ENCODE measurements at regions not wholly inside any gene's neighbourhood (a gene's known extent, or its start where the extent isn't known, plus 50 kb on each side); places are given as distances from the start of the nearest gene placed in this dataset.
A peak's percentile ranks its signal among the peaks of the same experiment; 100 is the strongest.

DNA sequence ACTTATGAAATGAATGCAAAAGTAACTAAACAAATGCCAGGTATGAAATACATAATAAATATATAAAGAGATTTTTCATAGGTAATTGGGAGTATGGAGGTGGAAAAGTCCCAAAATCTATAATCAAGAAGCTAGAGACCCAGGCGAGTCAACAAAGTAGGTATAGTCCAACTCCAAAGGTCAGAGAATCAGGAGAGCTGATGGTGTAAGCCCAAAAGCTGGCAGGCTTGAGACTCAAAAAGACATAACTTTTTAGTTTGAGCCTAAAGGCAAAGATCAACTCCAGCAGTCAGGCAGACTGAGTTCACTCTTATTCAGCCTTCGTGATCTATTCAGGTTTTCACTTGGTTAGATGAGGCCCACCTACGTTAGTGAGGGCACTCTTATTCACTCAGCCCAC is 157.4 kb upstream of the TMCO5A start:
- FAIRE-seq (no peak), DNase-seq (ENCODE audit: low spot score) (no peak)

DNA sequence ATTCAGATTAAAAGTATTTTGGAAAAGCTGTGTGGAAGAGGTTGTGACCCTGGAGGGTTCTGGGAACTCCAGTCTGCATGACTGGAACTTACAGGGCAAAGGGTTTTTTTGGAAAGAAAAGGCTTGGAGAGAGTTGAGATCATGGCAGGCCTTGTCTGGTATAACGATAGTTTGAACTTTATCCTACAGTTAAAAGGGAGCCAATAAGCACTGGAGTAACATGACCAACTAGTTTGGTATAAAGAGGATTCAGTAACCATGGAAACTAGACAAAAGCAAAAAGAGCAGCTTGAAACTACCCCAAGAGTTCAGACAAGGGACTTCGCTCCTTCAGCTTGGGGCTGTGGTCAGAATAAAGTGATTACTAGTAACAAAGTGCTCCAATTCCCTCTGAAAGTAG is 151.2 kb upstream of the TMCO5A start:
- DNase-seq (ENCODE audit: low spot score) (no peak), FAIRE-seq (no peak)

- FAIRE-seq (no peak), DNase-seq (ENCODE audit: low spot score) (no peak)
These were observed 146.1 kb upstream of the TMCO5A start for GRCh38 chr15:37788330-37788729.

GRCh38 chr15:37788767-37789396 is 145.6 kb upstream of the TMCO5A start:
- DNase-seq (ENCODE audit: low spot score) (no peak), FAIRE-seq (no peak)

- FAIRE-seq: no peak
- no peak for DNase-seq (ENCODE audit: low spot score)
These were observed 145.0 kb upstream of the TMCO5A start for GRCh38 chr15:37789397-37789786.

DNA sequence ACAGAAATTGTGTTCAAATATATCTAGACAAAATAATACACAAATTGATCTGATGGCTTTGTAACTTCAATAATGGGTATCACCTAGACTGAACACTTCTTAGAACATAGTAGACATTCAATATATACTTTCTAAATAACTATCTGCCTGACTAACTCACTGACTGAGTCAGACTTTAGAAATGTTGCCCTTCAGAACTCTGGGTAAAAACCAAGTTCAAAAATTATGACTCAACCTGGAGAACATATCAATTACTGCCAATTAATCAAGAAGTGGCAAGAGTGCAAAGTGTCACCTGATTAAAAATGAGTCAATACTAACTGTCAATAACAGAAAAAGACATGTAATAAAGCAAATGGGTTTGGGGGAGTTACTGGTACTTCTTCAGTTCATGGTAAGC is 144.6 kb upstream of the TMCO5A start:
- FAIRE-seq: no peak

GRCh38 chr15:37791693-37792092 is 142.7 kb upstream of the TMCO5A start:
- FAIRE-seq: no peak
- no peak for DNase-seq (ENCODE audit: low spot score)

More for the DNA sequence above, 144.6 kb upstream of the TMCO5A start:
- DNase-seq (ENCODE audit: low spot score): no peak

DNA sequence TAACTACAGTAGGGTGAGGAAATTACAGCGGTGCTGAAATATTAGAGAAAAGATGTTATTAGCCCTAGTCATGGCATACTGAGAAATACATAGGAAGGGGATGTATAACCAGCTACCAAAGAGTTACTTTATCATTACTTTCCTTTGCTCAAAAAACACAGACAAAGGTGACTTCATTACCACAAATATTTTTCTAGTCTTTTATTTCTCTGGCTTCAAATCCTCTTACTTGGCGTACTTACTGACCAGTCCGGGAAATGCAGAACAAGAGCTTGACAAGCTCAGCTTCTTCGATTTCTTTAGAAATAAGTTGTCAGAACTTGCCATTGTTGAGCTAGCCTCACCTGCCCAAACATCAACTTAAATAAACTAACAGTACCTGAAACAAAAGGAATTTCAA is 142.1 kb upstream of the TMCO5A start:
- no peak for DNase-seq (ENCODE audit: low spot score)
- no peak for FAIRE-seq

DNA sequence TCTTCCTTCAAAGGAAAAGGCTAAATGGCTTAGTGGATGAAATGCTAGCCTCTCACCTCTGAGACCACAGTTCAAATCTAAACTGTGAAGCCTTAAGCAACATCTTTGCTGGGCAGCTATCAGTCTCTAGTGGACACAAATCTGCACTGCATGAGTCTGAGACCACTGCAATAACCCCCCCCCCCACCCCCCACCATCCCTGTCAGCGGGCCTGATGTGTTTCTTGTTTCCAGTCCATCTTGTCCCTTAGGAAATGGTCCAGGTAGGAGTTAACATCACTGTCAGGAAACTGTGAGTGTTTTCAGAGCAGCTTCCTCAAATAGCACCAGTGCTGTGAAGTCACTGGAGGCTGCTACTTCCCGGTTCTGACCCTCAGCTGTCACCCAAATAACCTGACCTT is 140.6 kb upstream of the TMCO5A start:
- DNase-seq (ENCODE audit: low spot score) (no peak), FAIRE-seq (no peak)

DNA sequence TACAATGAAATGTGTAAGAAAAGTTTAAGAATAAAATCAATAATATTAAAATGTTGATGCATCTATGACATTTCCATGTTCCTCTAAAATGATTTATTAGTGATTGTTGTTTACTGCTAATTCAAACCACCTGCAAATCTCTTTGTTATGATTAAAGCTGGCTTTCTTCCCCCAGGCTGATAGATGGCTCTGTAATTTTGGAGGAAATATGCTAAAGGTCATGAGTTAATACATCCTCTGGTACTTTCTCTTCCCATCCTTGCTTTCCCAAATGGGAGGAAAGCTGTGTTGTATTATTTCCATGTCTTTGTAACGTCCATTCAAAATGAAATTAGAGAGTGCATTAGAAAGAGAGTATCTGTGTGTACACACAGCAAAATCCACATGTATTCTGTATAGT is 139.5 kb upstream of the TMCO5A start:
- FAIRE-seq (no peak), DNase-seq (ENCODE audit: low spot score) (no peak)

DNA sequence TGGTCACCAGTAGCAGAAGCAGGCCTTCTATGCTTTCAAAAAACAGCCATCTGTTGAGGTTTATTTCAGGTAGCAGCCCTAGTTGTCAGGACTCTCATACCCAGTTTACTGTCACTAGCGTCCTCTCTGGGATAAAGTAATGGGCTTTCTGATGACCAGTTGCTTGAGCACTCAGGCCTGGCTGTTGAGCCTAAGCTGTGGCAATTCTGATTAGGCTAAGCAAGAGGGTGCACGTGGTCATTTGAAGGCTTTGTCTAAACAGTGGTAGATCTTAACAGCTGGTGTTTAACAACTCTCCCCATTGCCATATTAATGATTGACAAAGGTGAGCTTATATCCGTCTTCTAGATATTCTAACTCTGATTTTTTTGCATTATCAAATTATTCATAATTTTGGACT is 132.9 kb upstream of the TMCO5A start:
- DNase-seq (ENCODE audit: low spot score): no peak
- no peak for FAIRE-seq

GRCh38 chr15:37806808-37807207 is 127.6 kb upstream of the TMCO5A start:
- FAIRE-seq (no peak), DNase-seq (ENCODE audit: low spot score) (no peak)

DNA sequence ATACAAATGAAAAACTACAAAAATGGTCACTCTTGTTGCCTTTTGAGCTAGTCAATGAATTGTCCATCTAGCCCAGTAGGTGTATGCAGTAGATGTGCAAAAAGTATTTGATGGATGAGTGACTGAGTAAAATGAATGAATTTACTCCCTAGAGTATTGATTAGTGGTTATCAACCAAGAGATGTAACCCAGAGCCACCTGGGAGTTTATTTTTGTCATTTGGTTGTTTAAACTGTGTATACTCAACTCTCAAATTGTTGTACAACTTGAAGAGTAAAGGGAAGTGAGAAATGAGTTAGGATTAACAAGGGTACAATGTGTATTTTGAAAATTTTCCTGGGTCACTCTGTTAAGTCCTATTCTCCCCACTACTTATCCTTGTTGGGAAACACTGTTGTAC is 124.1 kb upstream of the TMCO5A start:
- FAIRE-seq (no peak), DNase-seq (ENCODE audit: low spot score) (no peak)

DNA sequence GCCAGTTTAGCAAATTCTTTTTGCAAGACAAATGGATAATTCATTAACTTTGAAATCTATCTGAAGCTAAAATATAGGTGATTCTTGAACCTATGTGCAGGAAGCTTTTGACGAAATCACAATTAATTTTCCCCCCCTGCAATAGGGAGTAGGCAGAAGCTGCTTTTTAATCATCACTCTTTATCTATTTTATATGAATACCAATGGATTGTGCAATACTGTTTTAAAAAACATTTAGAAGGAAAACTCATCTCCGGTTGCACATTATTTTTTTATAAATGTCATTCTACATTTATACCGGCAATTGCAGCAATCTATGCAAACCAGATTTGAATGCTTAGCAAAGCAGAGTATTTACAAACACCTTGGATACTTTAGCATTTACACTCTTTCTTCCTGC is 121.1 kb upstream of the TMCO5A start:
- FAIRE-seq: no peak
- no peak for DNase-seq (ENCODE audit: low spot score)

DNA sequence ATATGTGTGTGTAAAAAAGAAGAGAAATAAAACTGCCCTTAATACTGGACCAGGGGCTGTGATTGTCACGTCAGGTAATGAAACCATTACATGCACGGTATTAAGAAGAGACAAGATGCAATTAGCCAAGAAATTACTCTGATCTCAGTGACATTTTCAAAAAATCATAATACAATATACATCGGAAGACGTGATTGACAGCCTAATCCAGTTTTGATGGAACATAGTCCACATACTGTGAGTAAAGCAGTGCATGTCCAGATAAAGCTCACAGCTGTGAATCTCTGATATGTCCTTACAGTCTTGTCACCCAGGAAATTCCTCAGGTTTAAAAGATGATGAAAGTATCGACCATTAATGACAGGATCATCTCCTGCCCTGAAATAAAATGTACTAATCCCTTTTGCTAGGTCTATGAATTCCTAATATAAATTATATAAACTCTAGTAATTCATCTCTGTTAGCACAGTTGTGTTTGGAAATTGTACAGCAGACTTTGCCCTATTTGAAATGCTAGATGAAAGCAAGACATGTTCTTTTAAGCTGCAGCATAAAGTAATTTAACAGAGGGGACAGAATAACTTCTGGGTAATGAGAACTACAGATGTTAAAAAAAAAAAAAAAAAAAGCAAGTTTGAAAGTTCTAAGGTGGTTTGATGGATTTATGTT is 119.5 kb upstream of the TMCO5A start:
- FAIRE-seq (no peak), DNase-seq (ENCODE audit: low spot score) (no peak)

GRCh38 chr15:37818152-37818677 is 116.2 kb upstream of the TMCO5A start:
- FAIRE-seq (no peak), DNase-seq (ENCODE audit: low spot score) (no peak)

DNA sequence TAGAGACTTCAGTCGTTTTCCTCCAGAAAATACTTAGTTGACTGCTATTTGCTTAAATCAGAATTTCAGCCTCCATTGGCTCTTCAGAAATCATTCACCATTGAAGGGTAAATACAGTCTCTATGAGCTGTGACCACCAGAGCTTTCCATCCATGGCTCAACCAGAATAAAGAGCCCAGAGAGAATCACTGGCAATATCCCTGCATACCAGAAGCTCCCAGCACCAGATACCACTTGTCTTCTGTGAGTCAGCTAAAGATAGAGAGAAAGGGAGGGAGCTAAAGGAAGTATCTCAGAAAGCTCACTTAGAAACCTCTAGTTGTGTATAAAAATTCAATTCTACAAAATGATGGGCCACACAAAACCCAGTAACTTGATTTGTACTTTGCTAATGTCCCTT is 115.2 kb upstream of the TMCO5A start:
- FAIRE-seq (no peak), DNase-seq (ENCODE audit: low spot score) (no peak)

DNA sequence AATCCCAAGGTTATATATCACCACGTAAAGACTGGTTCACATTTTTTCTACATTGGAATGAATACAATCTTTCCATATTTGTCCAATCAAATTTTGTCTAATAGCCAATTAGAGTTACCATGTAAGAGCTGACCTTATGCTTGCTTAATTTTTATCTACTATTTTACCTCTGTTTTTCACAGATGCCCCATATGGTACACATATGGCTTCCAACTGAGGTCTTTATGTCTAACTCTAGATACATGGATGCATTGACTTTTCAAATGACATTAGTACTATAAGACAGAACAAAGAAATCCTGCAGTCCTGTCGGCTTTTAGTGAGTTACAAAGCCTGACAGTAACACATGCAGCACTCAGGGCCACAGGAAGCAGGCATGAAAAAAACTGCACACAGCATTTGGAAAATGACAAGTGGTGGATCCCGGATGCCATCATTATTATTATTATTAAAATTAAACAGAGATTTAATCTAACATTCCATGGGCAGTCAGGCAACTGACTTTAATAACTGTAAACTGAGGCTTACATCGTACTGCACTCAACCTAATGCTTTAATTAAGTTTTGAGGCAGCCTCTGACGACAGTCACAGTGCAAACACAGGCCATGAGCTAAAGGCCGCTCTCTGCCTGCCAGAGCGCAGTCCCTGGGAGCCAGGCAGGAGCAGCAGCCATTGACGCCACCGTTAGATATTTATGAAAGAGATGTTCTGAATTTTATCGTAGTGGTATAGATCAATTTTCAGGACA is 113.9 kb upstream of the TMCO5A start:
- DNase-seq (ENCODE audit: low spot score) (no peak), FAIRE-seq (no peak)

- FAIRE-seq (no peak), DNase-seq (ENCODE audit: low spot score) (no peak)
These were observed 110.7 kb upstream of the TMCO5A start for GRCh38 chr15:37823601-37824275.

- DNase-seq (ENCODE audit: low spot score): peak; percentile 85
These were observed 109.6 kb upstream of the TMCO5A start for GRCh38 chr15:37824717-37825382.

GRCh38 chr15:37837276-37837675 is 97.2 kb upstream of the TMCO5A start:
- FAIRE-seq (no peak), DNase-seq (ENCODE audit: low spot score) (no peak)

More at GRCh38 chr15:37824717-37825382, 109.6 kb upstream of the TMCO5A start:
- peak; percentile 62 for FAIRE-seq
